ENCODE measurements at regions not wholly inside any gene's neighbourhood (a gene's known extent, or its start where the extent isn't known, plus 50 kb on each side); places are given as distances from the start of the nearest gene placed in this dataset.

DNA sequence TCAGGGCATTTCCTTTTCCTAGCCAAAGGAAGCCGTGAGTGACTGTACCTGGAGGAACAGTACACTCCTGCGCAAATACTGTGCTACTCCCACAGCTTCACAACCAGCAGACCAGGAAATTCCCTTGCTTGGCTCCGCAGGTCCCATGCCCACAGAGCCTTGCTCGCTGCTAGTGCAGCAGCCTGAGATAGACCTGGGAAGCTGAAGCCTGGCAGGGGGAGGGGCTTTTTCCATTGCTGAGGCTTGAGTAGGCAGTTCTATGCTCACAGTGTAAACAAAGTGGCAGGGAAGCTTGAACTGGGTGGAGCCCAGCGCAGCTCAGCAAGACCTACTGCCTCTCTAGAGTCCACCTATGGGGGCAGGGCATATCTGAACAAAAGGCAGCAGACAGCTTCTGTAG, 291.2 kb downstream of the HGF start:
- Histone ChIP-seq H3K27me3 (ENCODE audit: control insufficient read depth in 1 of 2, insufficient read depth in 2 of 2, low read length in 2 of 2) (no peaks in the 10 kb centered on the region), H4K20me1 (ENCODE audit: insufficient read depth, low read length) (no peaks in the 10 kb centered on the region), H3K36me3 (replicated peaks in 1 of 2; ENCODE audit: control insufficient read depth in 1 of 2, insufficient read depth in 2 of 2, low read length in 2 of 2) (no peaks in the 10 kb centered on the region), H2AFZ (ENCODE audit: low read length) (no peak overlapping the region), H3K4me1 (ENCODE audit: insufficient read depth, low read length) (peaks cover 14% of the 10 kb centered on the region), H3K9ac (ENCODE audit: insufficient read depth, low read depth, low read length) (no peak overlapping the region), H3K9me3 (ENCODE audit: low read length) (no peaks in the 10 kb centered on the region), H3K4me2 (ENCODE audit: low read depth, low read length) (peak overlapping the region; percentile 47), H3K4me3 (replicated peaks in 1 of 3; ENCODE audit: insufficient read depth in 1 of 3, low read depth in 2 of 3, low read length in 3 of 3) (no peak overlapping the region; a peak in 1 of 6 replicates), H3K27ac (ENCODE audit: extremely low read length, insufficient read depth, low read length) (no peak overlapping the region), H3K79me2 (ENCODE audit: insufficient read depth, low read length) (no peaks in the 10 kb centered on the region)
- 0% methylated on average over 1 of the region's 5 CpGs for WGBS (ENCODE audit: low lambda C conversion rate)
- no TSS peak for BruUV-seq (replicated peaks)
- CTCF ChIA-PET (ENCODE audit: low intra/inter-chr PET ratio, low total read pairs) = no interaction called here
- intact Hi-C loops (cut with micrococcal nuclease; ENCODE audit: unreplicated experiment) (loop anchor here (10.0 kb wide), 3 partner anchors 224 to 1054 kb away; no protein-coding TSS in a partner anchor), in situ Hi-C loops (cut with HindIII; ENCODE audit: extremely low pct_ligation_motif_present, low pct_unique_long_range_greater_than_20kb) (loop anchor here (25.0 kb wide), 2 partner anchors 1084 to 1259 kb away; no protein-coding TSS in a partner anchor)
- FAIRE-seq = peak; percentile 32
- POLR2A ChIA-PET = no interaction called here
- peak; percentile 77 for DNase-seq (ENCODE audit: low spot score)
- ATAC-seq = peak; percentile 97
- TF ChIP-seq RBFOX2 (IDR thresholded peaks at IDR 0.05; ENCODE audit: low read depth, low read length) = no peak
- TF ChIP-seq, protein P1, sequence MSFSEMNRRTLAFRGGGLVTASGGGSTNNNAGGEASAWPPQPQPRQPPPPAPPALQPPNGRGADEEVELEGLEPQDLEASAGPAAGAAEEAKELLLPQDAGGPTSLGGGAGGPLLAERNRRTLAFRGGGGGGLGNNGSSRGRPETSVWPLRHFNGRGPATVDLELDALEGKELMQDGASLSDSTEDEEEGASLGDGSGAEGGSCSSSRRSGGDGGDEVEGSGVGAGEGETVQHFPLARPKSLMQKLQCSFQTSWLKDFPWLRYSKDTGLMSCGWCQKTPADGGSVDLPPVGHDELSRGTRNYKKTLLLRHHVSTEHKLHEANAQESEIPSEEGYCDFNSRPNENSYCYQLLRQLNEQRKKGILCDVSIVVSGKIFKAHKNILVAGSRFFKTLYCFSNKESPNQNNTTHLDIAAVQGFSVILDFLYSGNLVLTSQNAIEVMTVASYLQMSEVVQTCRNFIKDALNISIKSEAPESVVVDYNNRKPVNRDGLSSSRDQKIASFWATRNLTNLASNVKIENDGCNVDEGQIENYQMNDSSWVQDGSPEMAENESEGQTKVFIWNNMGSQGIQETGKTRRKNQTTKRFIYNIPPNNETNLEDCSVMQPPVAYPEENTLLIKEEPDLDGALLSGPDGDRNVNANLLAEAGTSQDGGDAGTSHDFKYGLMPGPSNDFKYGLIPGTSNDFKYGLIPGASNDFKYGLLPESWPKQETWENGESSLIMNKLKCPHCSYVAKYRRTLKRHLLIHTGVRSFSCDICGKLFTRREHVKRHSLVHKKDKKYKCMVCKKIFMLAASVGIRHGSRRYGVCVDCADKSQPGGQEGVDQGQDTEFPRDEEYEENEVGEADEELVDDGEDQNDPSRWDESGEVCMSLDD (CRISPR knock-in tag; IDR thresholded peaks at IDR 0.05; ENCODE audit: borderline replicate concordance) = no peak
- TF ChIP-seq ZNF44 (CRISPR knock-in tag; IDR thresholded peaks at IDR 0.05) = no peak
- no peak for TF ChIP-seq AKAP8 (CRISPR knock-in tag; IDR thresholded peaks at IDR 0.05)
- TF ChIP-seq MTA1 (CRISPR knock-in tag; IDR thresholded peaks at IDR 0.05; ENCODE audit: borderline replicate concordance) = 0 out of 2 replicates have a peak, but pooled peaks have one; percentile 20
- TF ChIP-seq, protein P2, sequence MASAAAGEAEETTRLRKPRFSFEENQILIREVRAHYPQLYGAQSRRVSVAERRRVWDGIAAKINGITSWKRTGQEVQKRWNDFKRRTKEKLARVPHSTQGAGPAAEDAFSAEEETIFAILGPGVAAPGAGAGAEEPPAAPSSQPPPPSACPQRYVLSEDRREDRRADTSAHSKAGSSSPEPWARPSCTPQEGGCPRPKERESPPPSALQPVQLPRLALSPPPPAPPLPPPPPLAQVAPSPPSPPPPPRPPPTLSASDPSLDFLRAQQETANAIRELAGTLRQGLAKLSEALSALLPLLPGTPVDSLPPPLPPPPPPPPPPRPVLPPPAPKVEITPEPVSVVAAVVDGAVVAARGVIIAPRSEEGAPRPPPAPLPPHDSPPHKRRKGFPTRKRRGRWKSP (CRISPR knock-in tag; IDR thresholded peaks at IDR 0.05) = no peak
- TF ChIP-seq, protein P3, sequence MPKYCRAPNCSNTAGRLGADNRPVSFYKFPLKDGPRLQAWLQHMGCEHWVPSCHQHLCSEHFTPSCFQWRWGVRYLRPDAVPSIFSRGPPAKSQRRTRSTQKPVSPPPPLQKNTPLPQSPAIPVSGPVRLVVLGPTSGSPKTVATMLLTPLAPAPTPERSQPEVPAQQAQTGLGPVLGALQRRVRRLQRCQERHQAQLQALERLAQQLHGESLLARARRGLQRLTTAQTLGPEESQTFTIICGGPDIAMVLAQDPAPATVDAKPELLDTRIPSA (CRISPR knock-in tag; IDR thresholded peaks at IDR 0.05; ENCODE audit: borderline replicate concordance) = no peak
- TF ChIP-seq ZNF792 (CRISPR knock-in tag; IDR thresholded peaks at IDR 0.05) = no peak
- TF ChIP-seq NFKBIZ (CRISPR knock-in tag; IDR thresholded peaks at IDR 0.05) = no peak
- TF ChIP-seq GABPA (IDR thresholded peaks at IDR 0.05; ENCODE audit: low read depth, low read length) = no peak
- TF ChIP-seq GABPA (CRISPR knock-in tag; IDR thresholded peaks at IDR 0.05; ENCODE audit: low read depth) = peak; percentile 37; the same call in 1 of the 2 replicates
- no peak for TF ChIP-seq ZFP62 (CRISPR knock-in tag; IDR thresholded peaks at IDR 0.05)
- no peak for TF ChIP-seq ZNF703 (CRISPR knock-in tag; IDR thresholded peaks at IDR 0.05; ENCODE audit: borderline replicate concordance)
- TF ChIP-seq ZBTB7A (CRISPR knock-in tag; IDR thresholded peaks at IDR 0.05) = no peak
- no peak for TF ChIP-seq THAP11 (CRISPR knock-in tag; IDR thresholded peaks at IDR 0.05)
- TF ChIP-seq, protein P4, sequence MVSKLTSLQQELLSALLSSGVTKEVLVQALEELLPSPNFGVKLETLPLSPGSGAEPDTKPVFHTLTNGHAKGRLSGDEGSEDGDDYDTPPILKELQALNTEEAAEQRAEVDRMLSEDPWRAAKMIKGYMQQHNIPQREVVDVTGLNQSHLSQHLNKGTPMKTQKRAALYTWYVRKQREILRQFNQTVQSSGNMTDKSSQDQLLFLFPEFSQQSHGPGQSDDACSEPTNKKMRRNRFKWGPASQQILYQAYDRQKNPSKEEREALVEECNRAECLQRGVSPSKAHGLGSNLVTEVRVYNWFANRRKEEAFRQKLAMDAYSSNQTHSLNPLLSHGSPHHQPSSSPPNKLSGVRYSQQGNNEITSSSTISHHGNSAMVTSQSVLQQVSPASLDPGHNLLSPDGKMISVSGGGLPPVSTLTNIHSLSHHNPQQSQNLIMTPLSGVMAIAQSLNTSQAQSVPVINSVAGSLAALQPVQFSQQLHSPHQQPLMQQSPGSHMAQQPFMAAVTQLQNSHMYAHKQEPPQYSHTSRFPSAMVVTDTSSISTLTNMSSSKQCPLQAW (CRISPR knock-in tag; IDR thresholded peaks at IDR 0.05) = peak; percentile 49

Data from HepG2 (cell line).